ENCODE measurements at regions not wholly inside any gene's neighbourhood (a gene's known extent, or its start where the extent isn't known, plus 50 kb on each side); places are given as distances from the start of the nearest gene placed in this dataset.

GRCh38 chr22:49154433-49154832 is 673.2 kb downstream of the BRD1 start:
- peaks cover 2% of the 10 kb centered on the region for H3K27me3 Mint-ChIP-seq
- ATAC-seq (ENCODE audit: low read depth), result no peak
- H3K27ac Mint-ChIP-seq, result no peak overlapping the region
- H3K9me3 Mint-ChIP-seq, result peaks cover 5% of the 10 kb centered on the region
- no peak overlapping the region for H3K4me3 Mint-ChIP-seq
- no peaks in the 10 kb centered on the region for H3K4me1 Mint-ChIP-seq
- H3K36me3 Mint-ChIP-seq, result no peaks in the 10 kb centered on the region
- no peak for DNase-seq (ENCODE audit: low spot score in 2 of 2)

GRCh38 chr22:49153921-49154320 is 673.8 kb downstream of the BRD1 start:
- Mint-ChIP-seq H3K27me3 (peaks cover 4% of the 10 kb centered on the region), H3K27ac (no peak overlapping the region), H3K36me3 (no peaks in the 10 kb centered on the region), H3K4me1 (no peaks in the 10 kb centered on the region), H3K4me3 (no peak overlapping the region), H3K9me3 (peaks cover 5% of the 10 kb centered on the region)
- ATAC-seq (ENCODE audit: low read depth) (no peak), DNase-seq (ENCODE audit: low spot score in 2 of 2) (no peak)

DNA sequence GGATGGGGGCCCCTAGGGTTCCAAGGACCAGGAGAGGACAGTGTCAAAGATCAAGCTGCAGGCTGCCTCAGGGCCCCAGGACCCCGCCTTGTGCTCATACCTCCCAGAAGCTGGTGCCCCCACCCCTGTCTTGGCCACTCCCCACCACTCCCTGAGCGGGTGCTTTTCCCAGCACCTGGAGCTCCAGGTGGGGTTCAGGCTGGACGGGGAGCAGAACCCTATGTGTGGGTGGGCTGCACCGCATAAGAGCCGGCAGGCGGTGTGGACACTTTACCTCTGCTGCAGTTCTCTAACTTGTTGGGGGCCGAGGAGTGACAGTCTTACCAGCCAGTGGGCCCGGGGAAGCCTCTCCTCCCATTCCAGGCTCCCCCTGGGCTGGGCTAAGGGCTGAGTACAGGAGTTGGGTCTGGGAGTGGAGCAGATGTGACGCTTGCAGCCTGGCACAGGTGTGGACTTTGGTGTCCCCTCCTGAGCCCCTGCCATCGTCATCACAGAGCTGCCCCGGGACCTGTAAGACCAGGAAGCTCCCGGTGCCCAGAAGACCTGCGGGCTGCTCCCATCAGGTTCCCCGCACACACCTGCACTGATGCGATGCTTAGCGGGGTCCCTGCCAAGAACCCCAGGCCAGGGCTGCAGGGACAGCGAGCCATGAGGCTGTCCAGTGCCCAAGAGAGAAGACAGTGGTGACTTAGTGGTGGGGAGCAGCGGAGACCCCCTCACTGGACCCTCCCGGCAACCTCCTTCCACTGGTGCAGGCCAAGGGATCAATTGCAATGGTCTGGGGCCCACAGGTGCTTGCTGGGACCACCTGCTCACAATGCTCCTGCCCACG is 674.5 kb downstream of the BRD1 start:
- no peak overlapping the region for H3K4me3 Mint-ChIP-seq

GRCh38 chr22:49152127-49152938 is 675.3 kb downstream of the BRD1 start:
- Mint-ChIP-seq H3K4me1 (no peaks in the 10 kb centered on the region), H3K27ac (no peak overlapping the region), H3K27me3 (peaks cover 7% of the 10 kb centered on the region), H3K9me3 (peaks cover 5% of the 10 kb centered on the region), H3K4me3 (no peak overlapping the region), H3K36me3 (no peaks in the 10 kb centered on the region)
- DNase-seq (ENCODE audit: low spot score in 2 of 2) (no peak), ATAC-seq (ENCODE audit: low read depth) (no peak)

More for the DNA sequence above, 674.5 kb downstream of the BRD1 start:
- H3K4me1 Mint-ChIP-seq, result no peaks in the 10 kb centered on the region
- H3K9me3 Mint-ChIP-seq, result peaks cover 5% of the 10 kb centered on the region
- ATAC-seq (ENCODE audit: low read depth) (no peak), DNase-seq (ENCODE audit: low spot score in 2 of 2) (no peak)
- no peak overlapping the region for H3K27ac Mint-ChIP-seq
- peaks cover 7% of the 10 kb centered on the region for H3K27me3 Mint-ChIP-seq
- H3K36me3 Mint-ChIP-seq, result no peaks in the 10 kb centered on the region

GRCh38 chr22:49151256-49152126 is 676.2 kb downstream of the BRD1 start:
- Mint-ChIP-seq H3K4me3 (no peak overlapping the region), H3K9me3 (peaks cover 5% of the 10 kb centered on the region), H3K27ac (no peak overlapping the region), H3K27me3 (peaks cover 7% of the 10 kb centered on the region), H3K4me1 (no peaks in the 10 kb centered on the region), H3K36me3 (no peaks in the 10 kb centered on the region)
- DNase-seq (ENCODE audit: low spot score in 2 of 2) (no peak), ATAC-seq (ENCODE audit: low read depth) (no peak)

GRCh38 chr22:49150801-49151221 is 676.9 kb downstream of the BRD1 start:
- ATAC-seq (ENCODE audit: low read depth) (no peak), DNase-seq (ENCODE audit: low spot score in 2 of 2) (no peak)
- H3K36me3 Mint-ChIP-seq, result no peaks in the 10 kb centered on the region
- H3K9me3 Mint-ChIP-seq, result peaks cover 1% of the 10 kb centered on the region
- H3K27ac Mint-ChIP-seq, result no peak overlapping the region
- peaks cover 7% of the 10 kb centered on the region for H3K27me3 Mint-ChIP-seq
- no peak overlapping the region for H3K4me3 Mint-ChIP-seq
- H3K4me1 Mint-ChIP-seq, result no peaks in the 10 kb centered on the region

DNA sequence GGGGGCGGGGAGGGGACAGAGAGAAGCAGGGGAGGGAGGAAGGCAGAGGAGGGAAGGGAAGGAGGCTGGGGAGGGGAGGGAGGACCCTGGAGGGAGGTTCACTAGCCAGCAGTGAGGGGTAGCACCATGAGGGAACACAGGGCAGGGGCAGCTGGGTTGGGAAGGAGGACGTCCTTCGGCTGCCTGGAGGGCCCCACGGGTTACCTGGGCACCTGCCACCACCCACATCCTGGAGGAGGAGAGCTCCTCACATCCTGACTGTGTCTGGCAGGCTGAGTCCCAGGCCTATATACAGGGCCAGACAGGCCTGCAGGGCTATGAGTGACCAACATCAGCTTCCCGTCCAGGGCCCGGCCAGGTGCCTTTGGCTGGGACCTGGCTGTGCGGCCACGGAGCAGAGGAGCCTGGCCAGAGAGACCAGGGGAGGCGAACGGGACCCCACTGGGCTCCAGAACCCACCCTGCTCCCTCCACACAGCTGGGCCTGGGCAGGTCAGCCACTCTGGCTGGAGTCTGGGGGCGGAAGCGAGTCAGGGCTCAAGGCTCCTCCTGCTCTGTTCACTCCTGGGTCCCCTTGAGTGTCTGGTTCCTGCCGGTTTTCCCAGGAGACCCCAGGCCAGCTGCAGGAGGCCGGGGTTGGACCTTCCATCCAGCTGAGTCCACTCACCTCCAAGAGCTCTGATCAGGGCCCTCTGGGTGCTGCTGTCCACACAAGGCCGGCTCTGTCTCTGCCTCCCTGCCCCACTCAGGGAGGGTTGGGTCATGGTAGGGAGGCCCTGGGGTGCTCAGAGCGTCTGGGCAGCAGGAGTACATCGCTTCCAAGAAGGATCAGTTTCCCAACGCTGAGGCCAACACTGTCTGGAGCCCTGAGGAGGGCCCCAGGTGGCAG is 677.7 kb downstream of the BRD1 start:
- H3K9me3 Mint-ChIP-seq, result no peaks in the 10 kb centered on the region
- H3K36me3 Mint-ChIP-seq, result no peaks in the 10 kb centered on the region
- no peaks in the 10 kb centered on the region for H3K4me1 Mint-ChIP-seq
- ATAC-seq (ENCODE audit: low read depth) (no peak), DNase-seq (ENCODE audit: low spot score in 2 of 2) (no peak)
- H3K27ac Mint-ChIP-seq, result no peak overlapping the region
- peaks cover 7% of the 10 kb centered on the region for H3K27me3 Mint-ChIP-seq
- no peak overlapping the region for H3K4me3 Mint-ChIP-seq

DNA sequence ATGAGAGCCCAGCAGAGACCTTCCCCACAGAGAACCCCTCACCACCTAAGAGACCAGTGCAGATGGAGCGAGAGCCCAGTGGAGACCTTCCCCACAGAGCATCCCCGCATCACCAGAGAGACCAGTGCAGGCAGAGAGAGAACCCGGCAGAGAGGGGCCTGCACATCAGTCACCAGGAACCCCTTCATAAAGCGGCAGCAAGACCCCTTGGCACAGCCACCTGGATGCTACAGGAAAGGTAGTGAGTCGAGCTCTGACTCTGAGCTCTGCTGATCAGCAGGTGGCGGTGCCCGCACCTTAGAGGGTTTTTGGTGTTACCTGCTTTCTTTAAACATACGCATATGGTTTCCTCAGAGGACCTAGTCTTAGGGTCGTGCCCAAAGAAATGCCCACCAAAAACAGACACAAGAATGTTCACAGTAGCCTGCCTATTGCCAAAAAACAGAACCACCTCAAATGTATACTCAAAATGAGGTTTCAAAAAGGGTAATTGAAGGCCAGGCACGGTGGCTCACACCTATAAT is 678.7 kb downstream of the BRD1 start:
- no peak overlapping the region for H3K4me3 Mint-ChIP-seq
- DNase-seq (ENCODE audit: low spot score in 2 of 2) (no peak), ATAC-seq (ENCODE audit: low read depth) (no peak)
- peaks cover 7% of the 10 kb centered on the region for H3K27me3 Mint-ChIP-seq
- H3K4me1 Mint-ChIP-seq, result no peaks in the 10 kb centered on the region
- no peak overlapping the region for H3K27ac Mint-ChIP-seq
- H3K36me3 Mint-ChIP-seq, result no peaks in the 10 kb centered on the region
- H3K9me3 Mint-ChIP-seq, result no peaks in the 10 kb centered on the region

- no peak for ATAC-seq (ENCODE audit: low read depth)
These were observed 680.0 kb downstream of the BRD1 start for GRCh38 chr22:49147617-49148175.

GRCh38 chr22:49147171-49147570 is 680.5 kb downstream of the BRD1 start:
- Mint-ChIP-seq H3K4me1 (no peaks in the 10 kb centered on the region), H3K27me3 (peaks cover 7% of the 10 kb centered on the region), H3K9me3 (no peaks in the 10 kb centered on the region), H3K27ac (no peak overlapping the region), H3K36me3 (no peaks in the 10 kb centered on the region), H3K4me3 (no peak overlapping the region)
- ATAC-seq (ENCODE audit: low read depth) (no peak), DNase-seq (ENCODE audit: low spot score in 2 of 2) (no peak)

More at GRCh38 chr22:49147617-49148175, 680.0 kb downstream of the BRD1 start:
- H3K36me3 Mint-ChIP-seq, result no peaks in the 10 kb centered on the region
- peaks cover 7% of the 10 kb centered on the region for H3K27me3 Mint-ChIP-seq
- H3K27ac Mint-ChIP-seq, result no peak overlapping the region
- H3K4me3 Mint-ChIP-seq, result no peak overlapping the region
- no peaks in the 10 kb centered on the region for H3K4me1 Mint-ChIP-seq
- DNase-seq (ENCODE audit: low spot score in 2 of 2), result no peak
- no peaks in the 10 kb centered on the region for H3K9me3 Mint-ChIP-seq

- DNase-seq (ENCODE audit: low spot score in 2 of 2) (no peak), ATAC-seq (ENCODE audit: low read depth) (no peak)
- Mint-ChIP-seq H3K4me1 (no peaks in the 10 kb centered on the region), H3K4me3 (no peak overlapping the region), H3K9me3 (no peaks in the 10 kb centered on the region), H3K36me3 (no peaks in the 10 kb centered on the region), H3K27ac (no peak overlapping the region), H3K27me3 (peaks cover 8% of the 10 kb centered on the region)
These were observed 681.2 kb downstream of the BRD1 start for GRCh38 chr22:49146511-49146910.

GRCh38 chr22:49143812-49144211 is 683.9 kb downstream of the BRD1 start:
- ATAC-seq (ENCODE audit: low read depth) (no peak), DNase-seq (ENCODE audit: low spot score in 2 of 2) (no peak)
- Mint-ChIP-seq H3K9me3 (peaks cover under 1% of the 10 kb centered on the region), H3K36me3 (no peaks in the 10 kb centered on the region), H3K4me3 (no peak overlapping the region), H3K27ac (no peak overlapping the region), H3K27me3 (peaks cover 7% of the 10 kb centered on the region), H3K4me1 (no peaks in the 10 kb centered on the region)

DNA sequence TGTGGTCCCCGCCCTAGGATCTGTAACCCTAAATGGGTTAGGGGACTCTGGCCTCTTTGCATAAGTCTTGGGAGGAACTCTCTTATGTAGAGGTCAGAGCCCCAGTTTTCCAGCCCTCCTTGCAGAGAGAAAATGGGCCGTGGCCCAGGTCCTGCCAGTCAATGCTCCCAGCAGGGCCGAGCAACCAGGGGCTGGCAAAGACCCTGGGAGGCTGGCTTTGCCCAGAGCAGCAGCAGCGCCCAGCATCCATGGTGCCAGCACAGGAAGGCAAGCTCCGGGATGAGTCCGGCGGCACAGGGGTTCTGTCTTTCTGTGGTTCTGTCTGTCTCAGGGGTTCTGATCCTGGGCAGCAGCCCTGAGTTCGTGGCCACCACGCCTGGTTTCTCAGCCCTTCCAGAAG is 684.8 kb downstream of the BRD1 start:
- Mint-ChIP-seq H3K9me3 (peaks cover 7% of the 10 kb centered on the region), H3K36me3 (no peaks in the 10 kb centered on the region), H3K27ac (no peak overlapping the region), H3K27me3 (peaks cover 12% of the 10 kb centered on the region), H3K4me3 (no peak overlapping the region), H3K4me1 (no peaks in the 10 kb centered on the region)
- DNase-seq (ENCODE audit: low spot score in 2 of 2) (no peak), ATAC-seq (ENCODE audit: low read depth) (no peak)
